Hematopoietic multipotent progenitor cell treated with erythropoietin and hydrocortisone succinate and interleukin-3 and kit ligand, for 6 days (in vitro differentiated cells): ENCODE measurements at regions not wholly inside any gene's neighbourhood (a gene's known extent, or its start where the extent isn't known, plus 50 kb on each side); places are given as distances from the start of the nearest gene placed in this dataset.

Source experiments
- DNase-seq: peaks from one replicate; pipeline ENCODE4 v3.0.0-alpha.2; 2015

DNA sequence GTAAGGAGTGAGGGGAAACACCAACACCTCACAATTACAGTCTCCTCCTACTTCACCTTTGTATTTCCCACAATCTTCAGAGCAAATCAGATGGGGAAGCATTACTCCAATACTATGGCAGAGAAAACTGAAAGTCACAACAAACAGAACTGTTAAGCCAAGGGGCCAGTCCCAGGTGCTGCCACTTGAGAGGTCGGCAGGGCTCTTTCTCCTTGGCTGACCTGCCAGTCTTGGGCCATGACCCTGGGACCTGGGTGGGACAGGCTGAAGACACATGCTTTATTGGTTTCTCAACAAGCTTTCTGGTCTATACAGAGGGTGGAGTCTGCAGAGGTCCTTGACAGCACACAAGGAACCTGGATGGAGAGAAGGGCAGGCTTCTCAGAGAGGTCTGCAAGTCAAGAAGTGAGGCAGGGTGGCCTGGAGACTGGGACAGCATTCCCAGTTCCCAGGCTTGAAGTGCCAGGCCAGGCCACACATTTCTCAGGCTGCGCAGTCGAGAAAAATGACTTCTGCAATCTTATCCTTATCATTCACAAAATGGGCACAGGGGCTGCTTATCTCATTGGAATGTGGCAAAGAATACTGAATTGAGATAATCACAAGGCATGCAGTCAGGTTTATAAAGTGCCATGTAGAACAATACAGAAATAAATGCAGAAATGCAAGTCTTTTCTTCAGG is 301.0 kb downstream of the CXCL12 start:
- DNase-seq: no peak

GRCh38 chr10:44071479-44071878 is 313.4 kb downstream of the CXCL12 start:
- DNase-seq: no peak

GRCh38 chr10:44070282-44070681 is 314.6 kb downstream of the CXCL12 start:
- no peak for DNase-seq

GRCh38 chr10:44069573-44069972 is 315.3 kb downstream of the CXCL12 start:
- DNase-seq: no peak

DNA sequence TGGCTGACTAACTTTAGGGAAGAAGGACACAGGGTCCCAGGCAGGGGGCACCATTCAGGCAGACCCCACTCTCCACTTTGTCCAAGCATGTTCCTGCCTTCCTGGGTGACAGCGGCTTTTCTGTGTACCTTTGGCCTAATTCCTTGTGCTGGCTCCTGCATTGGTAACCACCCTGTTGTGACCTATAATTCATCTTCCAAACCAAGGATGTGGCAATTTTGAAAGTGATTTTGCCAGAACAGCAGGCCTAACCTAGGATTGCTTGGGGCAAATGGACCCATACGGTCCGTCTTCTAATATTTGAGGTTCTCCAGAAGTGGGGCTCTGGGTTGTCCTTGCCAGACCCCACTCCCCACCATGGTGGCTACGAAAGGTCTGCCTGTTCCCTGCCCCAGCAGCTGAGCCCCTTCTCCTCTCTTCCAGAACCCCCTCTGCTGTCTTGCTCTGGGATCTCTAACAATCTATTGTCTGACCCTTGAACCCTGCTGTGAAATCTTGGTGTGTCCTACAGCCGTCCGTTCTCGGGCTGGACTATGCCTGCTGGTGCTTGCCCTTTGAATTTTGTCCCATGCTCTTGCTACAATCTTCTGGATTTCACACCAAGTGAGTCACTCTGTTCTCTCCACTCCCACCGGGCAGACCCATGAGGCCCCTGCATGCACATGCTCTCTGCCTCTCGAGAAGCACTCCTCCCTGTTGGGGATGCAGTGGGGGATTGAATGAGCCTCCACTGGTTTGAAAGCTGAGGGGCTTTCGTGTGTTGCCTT is 316.0 kb downstream of the CXCL12 start:
- no peak for DNase-seq

- DNase-seq: no peak
Measured at GRCh38 chr10:44067432-44067831, 317.5 kb downstream of the CXCL12 start.

DNA sequence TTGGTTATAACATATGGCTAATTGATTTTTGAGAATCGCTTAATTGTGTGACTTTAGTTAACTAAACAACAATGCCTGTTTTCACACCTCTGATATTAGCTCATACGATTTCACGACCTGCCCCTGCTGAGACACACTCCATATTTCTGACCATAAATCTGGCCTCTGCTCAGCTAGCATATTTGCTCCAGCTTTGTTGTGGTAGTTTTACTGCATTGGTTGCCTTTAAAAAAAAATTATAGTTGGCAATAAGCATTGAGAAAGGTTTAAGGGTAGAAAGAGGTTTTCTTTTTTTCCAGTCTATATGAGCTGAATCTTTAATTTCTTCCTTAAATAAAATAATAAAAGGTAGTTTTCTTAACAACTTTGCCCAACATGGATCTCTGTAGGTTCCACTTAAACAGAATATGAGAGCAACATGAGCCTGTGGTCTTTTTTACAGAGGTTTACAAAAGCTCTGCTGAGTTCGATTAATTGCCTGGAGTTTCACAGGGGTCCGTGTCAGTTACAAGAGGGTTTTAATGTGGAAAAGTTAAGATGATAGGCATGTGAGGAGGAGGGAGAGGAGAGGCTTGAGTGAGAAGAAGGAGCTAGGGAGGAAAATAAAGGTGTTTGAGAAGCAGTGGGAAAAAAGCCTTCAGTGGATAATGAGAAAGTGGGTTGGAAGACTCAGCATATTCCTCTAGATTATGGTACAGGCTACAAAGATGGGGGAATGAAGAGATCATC is 318.2 kb downstream of the CXCL12 start:
- no peak for DNase-seq

DNA sequence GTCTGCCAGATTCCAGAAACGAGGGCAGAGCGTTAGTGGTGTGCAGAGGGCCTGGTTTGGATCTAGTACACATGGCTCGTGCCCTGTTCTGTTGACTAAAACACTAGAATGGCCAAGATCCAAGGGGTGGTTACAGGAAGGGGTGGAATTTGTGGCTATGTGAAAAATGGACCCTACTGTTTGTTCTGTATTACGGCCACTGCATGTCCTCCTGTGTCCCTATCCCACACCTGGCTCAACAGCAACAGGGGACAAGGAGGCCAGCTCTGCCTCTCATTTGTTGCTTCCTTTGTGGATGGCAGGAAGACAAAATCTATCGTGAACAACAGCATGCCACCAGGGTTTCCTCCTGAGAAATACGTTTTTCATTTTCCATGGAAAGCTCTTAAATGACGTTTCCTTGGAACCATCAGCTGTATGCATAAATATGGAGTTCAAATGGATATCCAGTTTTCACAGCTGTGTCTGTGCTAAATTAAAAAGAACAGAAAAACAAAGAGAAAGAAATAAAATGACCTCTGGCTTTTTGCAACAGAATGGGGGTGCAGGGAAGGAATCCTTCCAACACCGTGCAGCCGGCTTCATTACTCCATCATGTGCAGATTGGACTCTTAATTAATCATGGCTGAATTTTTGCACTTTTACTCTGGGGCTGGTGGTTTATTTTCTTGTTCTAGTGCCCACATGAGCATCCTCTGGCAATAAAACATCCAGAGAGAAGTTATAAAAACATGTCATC is 318.9 kb downstream of the CXCL12 start:
- no peak for DNase-seq

GRCh38 chr10:44064987-44065787 is 319.7 kb downstream of the CXCL12 start:
- DNase-seq: no peak

DNA sequence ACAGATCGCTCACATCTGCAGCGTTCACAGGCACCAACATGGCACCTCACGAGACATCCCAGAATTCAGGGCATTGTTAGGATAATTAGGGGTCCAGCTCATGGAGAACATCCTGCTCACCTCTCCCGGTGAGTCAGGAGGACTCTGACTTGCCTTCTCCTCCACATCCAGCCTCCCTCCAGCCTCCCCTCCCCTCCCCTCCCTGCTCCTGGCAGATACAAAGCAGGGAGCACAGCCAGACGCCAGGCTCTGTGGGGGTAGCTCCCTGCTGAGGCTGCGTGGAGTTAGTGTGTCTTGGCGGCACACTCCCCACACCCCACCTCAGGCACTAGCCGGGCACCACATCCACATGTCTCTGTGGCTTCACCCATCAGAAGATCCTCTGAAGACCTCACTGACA is 320.6 kb downstream of the CXCL12 start:
- DNase-seq: no peak

GRCh38 chr10:44063686-44064085 is 321.2 kb downstream of the CXCL12 start:
- no peak for DNase-seq

DNA sequence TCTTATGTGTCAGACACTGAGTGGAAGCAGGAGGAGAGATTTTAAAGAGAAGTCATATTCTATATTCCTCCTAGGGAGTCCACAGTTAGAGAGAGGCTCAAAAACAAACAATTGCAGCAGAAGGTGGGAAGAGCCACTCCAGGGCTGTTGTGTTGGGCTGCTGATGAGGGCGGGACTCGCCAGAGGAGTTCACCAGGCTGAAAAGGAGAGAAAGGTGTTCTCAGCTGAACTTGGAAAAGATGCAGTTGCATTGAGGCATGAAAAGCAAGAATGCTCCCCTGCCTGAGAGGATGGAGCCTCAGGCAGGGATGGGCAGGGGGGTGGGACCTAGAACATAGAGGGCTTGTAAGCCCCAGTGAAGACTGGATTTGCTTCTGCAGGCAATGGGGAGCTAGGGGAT is 324.2 kb downstream of the CXCL12 start:
- no peak for DNase-seq

DNA sequence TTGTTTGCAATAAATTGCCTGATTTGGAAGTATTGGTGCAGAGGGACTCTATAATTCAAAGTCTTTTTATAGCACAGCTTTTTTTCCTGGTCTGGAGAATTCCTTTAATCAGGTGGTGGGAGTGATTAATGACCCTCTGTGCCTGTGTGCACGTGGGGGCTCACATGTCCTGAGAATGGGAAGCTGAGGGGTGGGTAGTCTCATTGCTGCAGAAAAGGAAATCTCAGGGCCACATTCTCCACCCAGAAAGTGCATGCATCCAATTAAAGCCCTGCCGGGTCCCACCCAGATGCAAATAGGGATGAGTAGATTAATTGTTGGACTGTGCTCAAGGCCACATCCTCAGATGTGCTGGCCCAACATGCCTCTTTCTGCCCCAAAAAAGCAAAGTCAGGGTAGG is 324.7 kb downstream of the CXCL12 start:
- no peak for DNase-seq

DNA sequence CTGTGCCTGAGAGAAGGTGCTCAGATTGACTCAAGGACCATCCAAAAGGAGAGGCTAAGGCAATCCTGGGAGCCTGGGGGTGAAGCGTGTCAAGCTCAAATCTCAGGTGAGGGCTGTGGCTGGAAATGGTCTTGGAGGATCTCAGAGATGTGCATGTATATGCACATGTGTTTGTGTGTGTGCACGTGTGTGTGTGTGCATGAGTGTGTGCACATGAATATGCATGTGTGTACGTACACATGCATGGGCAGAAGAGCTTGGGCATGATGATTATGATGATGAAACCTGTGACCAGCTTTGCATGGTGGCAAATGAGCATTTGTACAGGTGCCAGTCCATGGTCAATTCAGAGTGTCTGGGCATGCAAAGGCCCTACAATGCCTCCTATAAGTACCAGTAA is 326.6 kb downstream of the CXCL12 start:
- DNase-seq: no peak

DNA sequence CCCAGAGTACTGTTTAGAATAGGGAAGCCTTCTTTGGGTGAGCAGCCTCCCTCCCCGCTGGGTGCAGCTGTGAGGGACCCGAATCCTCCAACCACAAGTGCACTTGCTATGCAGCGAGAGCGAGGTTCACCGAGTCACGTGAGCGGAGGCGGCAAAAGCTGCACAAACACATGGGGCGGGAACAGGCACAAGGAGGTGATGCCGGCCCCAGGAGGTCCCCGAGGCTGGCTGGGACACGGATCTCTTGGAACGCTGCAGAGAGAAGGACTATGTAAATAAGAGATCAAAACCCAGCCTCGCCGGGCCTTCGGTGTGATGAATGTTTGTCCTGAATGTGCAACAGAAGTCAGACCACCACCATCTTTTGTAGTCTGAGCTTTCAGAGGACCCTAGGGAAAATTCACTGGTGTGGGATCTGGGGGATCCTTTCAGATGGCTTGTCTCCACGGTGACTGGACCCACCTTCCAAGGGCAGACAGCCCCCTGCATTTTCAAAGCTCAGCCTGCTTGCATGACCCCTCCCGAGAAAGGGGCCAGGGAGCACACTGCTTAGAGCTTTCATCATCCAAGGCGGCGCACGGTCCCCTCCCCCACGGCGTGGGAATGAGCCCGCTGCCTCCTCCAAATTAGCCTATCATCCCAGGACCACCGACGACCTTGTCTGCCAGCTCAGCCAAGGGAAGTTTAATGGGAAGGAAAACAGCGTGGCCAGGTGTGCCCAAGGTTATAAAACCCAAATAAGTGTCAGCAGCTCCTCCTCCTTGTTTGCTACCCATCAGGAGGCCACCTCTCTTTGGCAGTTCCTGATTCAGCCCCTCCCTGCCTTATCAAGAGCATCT is 327.7 kb downstream of the CXCL12 start:
- DNase-seq: no peak

DNA sequence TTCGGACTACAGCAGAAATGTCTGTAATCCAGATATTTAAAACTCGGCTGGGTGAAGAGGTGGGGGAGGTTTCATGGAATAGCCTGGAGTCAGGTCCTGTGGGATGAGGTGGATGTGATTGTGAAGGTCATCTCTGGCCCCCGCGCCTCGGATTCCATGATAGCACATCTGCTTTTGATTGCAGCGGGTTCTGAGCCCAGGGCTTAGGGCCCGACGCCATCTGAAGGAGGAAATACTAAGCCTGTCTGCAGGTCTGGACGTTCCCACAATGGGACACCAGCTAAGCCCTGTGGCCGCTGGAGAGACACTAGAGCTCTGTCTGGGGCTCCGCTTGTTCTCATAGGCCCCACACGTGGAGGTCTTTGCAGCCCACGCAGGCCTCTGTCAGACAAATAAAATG is 328.7 kb downstream of the CXCL12 start:
- DNase-seq: no peak

DNA sequence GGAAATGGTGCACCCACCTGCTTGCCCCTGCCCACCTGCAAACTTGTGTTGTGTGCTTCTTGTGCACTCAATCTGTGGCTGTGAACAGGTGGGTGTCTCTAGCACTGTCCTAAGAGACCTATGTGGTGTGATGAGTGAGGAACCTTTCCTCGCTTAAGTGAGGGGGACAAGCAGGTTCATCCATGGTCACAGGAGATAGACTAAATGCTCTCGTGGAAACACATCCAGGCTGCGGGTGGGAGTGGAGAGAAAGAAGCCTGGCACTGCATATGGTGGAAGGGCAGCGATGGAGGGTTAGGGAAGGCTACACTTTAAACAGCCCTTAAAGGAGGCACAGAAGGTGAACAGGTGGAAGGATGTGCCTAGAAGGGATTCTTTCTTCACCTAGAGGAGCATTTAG is 330.9 kb downstream of the CXCL12 start:
- DNase-seq: no peak

GRCh38 chr10:44053391-44053790 is 331.5 kb downstream of the CXCL12 start:
- DNase-seq: no peak

DNA sequence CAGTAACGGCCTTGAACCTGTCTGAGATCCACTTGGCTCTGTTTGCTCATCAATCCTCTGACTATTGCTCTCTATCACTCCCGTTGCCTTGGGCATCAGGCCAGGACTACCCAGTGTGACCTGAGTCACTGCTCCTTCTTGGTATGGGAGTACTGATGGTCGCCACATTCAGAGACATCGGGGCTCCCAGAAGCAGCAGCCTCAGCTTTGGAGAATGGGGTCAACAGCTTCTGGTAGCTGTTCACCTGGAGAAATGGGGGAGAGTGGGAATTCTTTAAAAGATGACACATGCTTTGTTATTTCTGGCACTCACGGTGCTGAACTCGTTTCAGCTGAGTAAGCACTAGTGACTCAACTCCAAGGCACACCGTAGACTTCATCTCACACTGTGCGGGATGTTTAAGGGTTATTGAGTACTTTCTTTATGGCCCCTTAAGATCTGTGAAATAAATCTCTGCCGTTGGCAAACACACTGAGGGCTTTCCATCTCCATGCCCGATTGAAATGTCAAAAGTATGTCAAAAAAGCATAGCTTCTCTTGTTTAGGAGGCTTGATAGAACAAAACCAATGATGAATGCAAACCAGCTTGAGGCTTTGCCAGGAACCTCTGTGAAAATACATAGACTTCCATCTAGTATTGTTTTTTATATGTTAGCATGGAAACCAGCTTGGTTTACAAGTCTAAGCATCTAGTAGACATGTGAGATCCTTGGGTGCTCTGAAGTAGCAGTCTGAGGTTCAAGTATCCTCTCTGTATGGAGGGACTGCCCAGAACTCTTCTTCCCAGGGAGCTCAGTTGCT is 333.1 kb downstream of the CXCL12 start:
- no peak for DNase-seq

DNA sequence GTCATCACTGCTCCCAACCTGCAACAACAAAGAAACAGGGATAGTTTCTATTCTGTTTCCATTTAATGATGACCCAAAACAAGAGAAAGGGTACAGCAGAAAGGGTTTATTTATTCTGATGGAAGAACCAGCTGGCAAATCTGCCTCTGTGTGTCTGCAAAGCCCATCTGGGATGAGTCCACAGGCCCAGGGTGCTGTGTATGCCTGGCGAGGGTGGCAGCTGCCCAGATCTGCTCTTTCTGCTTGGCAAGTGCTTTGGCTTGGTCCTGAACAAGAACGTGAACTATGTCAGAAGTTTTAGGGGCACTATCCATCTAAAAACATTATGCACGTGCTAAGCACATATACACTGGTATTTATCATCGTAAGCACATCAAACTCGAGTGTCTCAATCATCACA is 333.8 kb downstream of the CXCL12 start:
- DNase-seq: no peak
